OCI-LY7 (cell line): ENCODE measurements at regions not wholly inside any gene's neighbourhood (a gene's known extent, or its start where the extent isn't known, plus 50 kb on each side); places are given as distances from the start of the nearest gene placed in this dataset.

Source experiments
- EZH2phosphoT487 ChIP-seq: fragments of 200-600 bp; sonication (generic); IDR thresholded peaks from 2 replicates; pipeline ENCODE4 v1.6.1; 2018; ENCODE audit warnings: low read depth, borderline replicate concordance, mild to moderate bottlenecking, mixed run types, antibody characterized with exemption, low read length, moderate library complexity, mixed read lengths
- TF ChIP-seq, protein P1 (sequence below): fragments of 200-600 bp; sonication (generic); conservative IDR thresholded peaks from 2 replicates; pipeline ENCODE4 v1.5.1; 2014; ENCODE audit warnings: mild to moderate bottlenecking, antibody characterized with exemption, low read length, moderate library complexity, mixed read lengths

DNA sequence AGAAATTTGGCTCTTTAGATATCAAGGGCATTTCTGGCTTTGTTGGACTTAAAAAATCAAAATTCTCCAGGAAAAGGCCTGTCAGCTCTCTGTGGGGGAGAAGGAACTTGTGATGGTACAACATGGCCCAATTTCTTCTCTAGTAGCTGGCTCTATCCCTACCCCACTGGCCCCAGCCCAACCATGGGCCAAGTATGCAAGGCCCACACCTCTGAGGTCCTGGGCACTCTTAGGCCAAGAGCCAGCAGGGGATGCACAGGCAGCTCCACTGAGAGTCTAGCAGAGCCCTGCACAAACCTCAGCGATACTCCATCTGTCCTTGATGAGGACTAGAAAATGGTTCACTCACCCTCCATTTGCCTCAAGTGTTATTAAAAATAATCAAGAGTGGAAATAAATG is 261.2 kb downstream of the C7orf25 start:
- TF ChIP-seq, protein P1, sequence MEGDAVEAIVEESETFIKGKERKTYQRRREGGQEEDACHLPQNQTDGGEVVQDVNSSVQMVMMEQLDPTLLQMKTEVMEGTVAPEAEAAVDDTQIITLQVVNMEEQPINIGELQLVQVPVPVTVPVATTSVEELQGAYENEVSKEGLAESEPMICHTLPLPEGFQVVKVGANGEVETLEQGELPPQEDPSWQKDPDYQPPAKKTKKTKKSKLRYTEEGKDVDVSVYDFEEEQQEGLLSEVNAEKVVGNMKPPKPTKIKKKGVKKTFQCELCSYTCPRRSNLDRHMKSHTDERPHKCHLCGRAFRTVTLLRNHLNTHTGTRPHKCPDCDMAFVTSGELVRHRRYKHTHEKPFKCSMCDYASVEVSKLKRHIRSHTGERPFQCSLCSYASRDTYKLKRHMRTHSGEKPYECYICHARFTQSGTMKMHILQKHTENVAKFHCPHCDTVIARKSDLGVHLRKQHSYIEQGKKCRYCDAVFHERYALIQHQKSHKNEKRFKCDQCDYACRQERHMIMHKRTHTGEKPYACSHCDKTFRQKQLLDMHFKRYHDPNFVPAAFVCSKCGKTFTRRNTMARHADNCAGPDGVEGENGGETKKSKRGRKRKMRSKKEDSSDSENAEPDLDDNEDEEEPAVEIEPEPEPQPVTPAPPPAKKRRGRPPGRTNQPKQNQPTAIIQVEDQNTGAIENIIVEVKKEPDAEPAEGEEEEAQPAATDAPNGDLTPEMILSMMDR: no peak
- no peak for TF ChIP-seq EZH2phosphoT487
